Neuronal stem cell (in vitro differentiated cells): ENCODE measurements at regions not wholly inside any gene's neighbourhood (a gene's known extent, or its start where the extent isn't known, plus 50 kb on each side); places are given as distances from the start of the nearest gene placed in this dataset.

Experiments used
- DNase-seq: peaks from one replicate; pipeline ENCODE4 v3.0.0-alpha.2; 2013; ENCODE audit warnings: low spot score
- H2AFZ ChIP-seq: one replicate; pipeline ENCODE4 v1.6.1; 2013; ENCODE audit warnings: mild to moderate bottlenecking, low read length, inconsistent platforms
- H2AK5ac ChIP-seq: 2 replicates; pipeline ENCODE4 v1.6.1; 2013; ENCODE audit warnings: low read depth, mild to moderate bottlenecking, inconsistent platforms, low read length, moderate library complexity, mixed read lengths
- H2BK120ac ChIP-seq: 2 replicates; pipeline ENCODE4 v1.6.1; 2013; ENCODE audit warnings: low read depth, mild to moderate bottlenecking, inconsistent platforms, low read length, moderate library complexity, mixed read lengths
- H2BK12ac ChIP-seq: one replicate; pipeline ENCODE4 v1.6.1; 2013; ENCODE audit warnings: low read length, inconsistent platforms
- H2BK15ac ChIP-seq: 2 replicates; pipeline ENCODE4 v1.6.1; 2013; ENCODE audit warnings: mild to moderate bottlenecking, low read length, inconsistent platforms, mixed read lengths
- H2BK5ac ChIP-seq: one replicate; pipeline ENCODE4 v1.6.1; 2013; ENCODE audit warnings: inconsistent platforms, mild to moderate bottlenecking, low read length, moderate library complexity
- H3K14ac ChIP-seq: one replicate; pipeline ENCODE4 v1.6.1; 2013; ENCODE audit warnings: low read length, inconsistent platforms
- H3K18ac ChIP-seq: 2 replicates; pipeline ENCODE4 v1.6.1; 2013; ENCODE audit warnings: low read length, inconsistent platforms
- H3K23ac ChIP-seq: 2 replicates; pipeline ENCODE4 v1.6.1; 2013; ENCODE audit warnings: low read depth, mild to moderate bottlenecking, mixed read lengths, low read length, inconsistent platforms; ENCODE audit not compliant: poor library complexity
- H3K27ac ChIP-seq: replicated peaks from 3 replicates; pipeline ENCODE4 v1.5.1; 2013; ENCODE audit warnings: low read length, inconsistent platforms
- H3K27me3 ChIP-seq, 3 experiments: 2 replicates each; pipeline ENCODE4 v1.6.1; 2013; ENCODE audit warnings: low read length in 3 of 3, mild to moderate bottlenecking in 2 of 3, inconsistent platforms in 1 of 3, low read depth in 1 of 3, mixed read lengths in 1 of 3, moderate library complexity in 1 of 3; ENCODE audit not compliant: control insufficient read depth in 3 of 3, insufficient read depth in 3 of 3
- H3K36me3 ChIP-seq, 2 donors: replicated peaks in 1 of 2; 2 replicates each; pipeline ENCODE4 v1.6.1; 2013; ENCODE audit warnings: low read length in 2 of 2; ENCODE audit not compliant: control insufficient read depth in 2 of 2, insufficient read depth in 2 of 2
- H3K4ac ChIP-seq: 2 replicates; pipeline ENCODE4 v1.6.1; 2013; ENCODE audit warnings: inconsistent platforms, mild to moderate bottlenecking, low read length, moderate library complexity
- H3K4me1 ChIP-seq, 2 donors: 1 replicate in 1 of 2; 2 replicates in 1 of 2; pipeline ENCODE4 v1.6.1; 2013; ENCODE audit warnings: low read length in 2 of 2, low read depth in 1 of 2; ENCODE audit not compliant: control insufficient read depth in 2 of 2, insufficient read depth in 1 of 2
- H3K4me2 ChIP-seq: one replicate; pipeline ENCODE4 v1.6.1; 2013; ENCODE audit warnings: mild to moderate bottlenecking, low read length, inconsistent platforms; ENCODE audit not compliant: insufficient read depth, poor library complexity, severe bottlenecking
- H3K4me3 ChIP-seq, 2 donors: 2 replicates each; pipeline ENCODE4 v1.5.1; 2013; ENCODE audit warnings: low read length in 2 of 2, mild to moderate bottlenecking in 2 of 2, inconsistent platforms in 1 of 2, moderate library complexity in 1 of 2
- H3K79me1 ChIP-seq: one replicate; pipeline ENCODE4 v1.6.1; 2013; ENCODE audit warnings: low read depth, mild to moderate bottlenecking, inconsistent platforms, low read length, moderate library complexity
- H3K9ac ChIP-seq: one replicate; pipeline ENCODE4 v1.6.1; 2013; ENCODE audit warnings: mild to moderate bottlenecking, low read depth, low read length, inconsistent platforms; ENCODE audit not compliant: poor library complexity
- H3K9me3 ChIP-seq, 2 donors: replicated peaks in 1 of 2; 2 replicates each; pipeline versions ENCODE3 to v1.6.1; 2013; ENCODE audit warnings: low read length in 2 of 2, mild to moderate bottlenecking in 2 of 2, inconsistent platforms in 1 of 2, low read depth in 1 of 2, mixed read lengths in 1 of 2, moderate library complexity in 1 of 2; ENCODE audit not compliant: control insufficient read depth in 2 of 2, insufficient read depth in 1 of 2
- H4K8ac ChIP-seq: one replicate; pipeline ENCODE4 v1.6.1; 2013; ENCODE audit warnings: low read depth, mild to moderate bottlenecking, inconsistent platforms, low read length, moderate library complexity
- H4K91ac ChIP-seq: one replicate; pipeline ENCODE4 v1.6.1; 2013; ENCODE audit warnings: low read length, low read depth, mild to moderate bottlenecking, inconsistent platforms; ENCODE audit not compliant: poor library complexity
- WGBS, 2 donors: extraction: QIAGEN DNeasy Blood & Tissue Kit; methylation state at CpG; one replicate each; pipeline ENCODE4 v1.1.7; 2013; ENCODE audit warnings: missing lambda C conversion rate in 2 of 2, mixed read lengths in 1 of 2; ENCODE audit not compliant: insufficient read length in 2 of 2, insufficient replicate concordance in 1 of 2; ENCODE audit errors: extremely low coverage in 2 of 2; 5-methylcytosine and 5-hydroxymethylcytosine counted together

DNA sequence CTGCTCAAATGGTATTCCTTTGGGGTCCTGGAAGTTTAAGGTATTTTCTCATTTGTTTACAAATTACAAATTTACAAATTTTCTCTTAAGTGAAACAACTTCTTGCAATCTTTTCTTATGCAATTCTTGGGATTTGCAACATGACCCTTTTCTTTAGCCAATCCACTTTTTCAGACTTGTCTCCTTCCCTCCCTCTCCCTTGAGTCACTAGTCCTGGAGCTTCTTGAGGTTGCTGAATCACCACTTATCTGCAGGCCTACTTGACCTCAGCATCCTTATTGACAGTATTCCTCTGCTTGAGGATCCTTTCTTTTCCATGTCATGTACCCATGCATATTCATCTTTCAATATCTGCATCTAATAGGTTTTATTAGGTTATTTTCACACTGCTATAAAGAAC is 302.8 kb upstream of the ADAMTS5 start:
- Histone ChIP-seq H3K4me2 (no peak overlapping the region), H4K8ac (no peak overlapping the region), H3K9me3 (no peaks in the 10 kb centered on the region), H3K23ac (no peak overlapping the region), H3K4me1 (no peaks in the 10 kb centered on the region), H2AK5ac (no peak overlapping the region), H3K36me3 (no peaks in the 10 kb centered on the region), H3K14ac (no peak overlapping the region), H3K4me3 (no peak overlapping the region), H3K18ac (no peak overlapping the region), H2BK15ac (no peak overlapping the region), H4K91ac (no peak overlapping the region), H2BK12ac (no peak overlapping the region), H2AFZ (no peak overlapping the region), H3K27me3 (no peaks in the 10 kb centered on the region), H3K9ac (no peak overlapping the region), H2BK5ac (no peak overlapping the region), H3K27ac (no peak overlapping the region), H3K4ac (no peak overlapping the region), H3K79me1 (no peaks in the 10 kb centered on the region), H2BK120ac (no peak overlapping the region)
- no peak for DNase-seq

DNA sequence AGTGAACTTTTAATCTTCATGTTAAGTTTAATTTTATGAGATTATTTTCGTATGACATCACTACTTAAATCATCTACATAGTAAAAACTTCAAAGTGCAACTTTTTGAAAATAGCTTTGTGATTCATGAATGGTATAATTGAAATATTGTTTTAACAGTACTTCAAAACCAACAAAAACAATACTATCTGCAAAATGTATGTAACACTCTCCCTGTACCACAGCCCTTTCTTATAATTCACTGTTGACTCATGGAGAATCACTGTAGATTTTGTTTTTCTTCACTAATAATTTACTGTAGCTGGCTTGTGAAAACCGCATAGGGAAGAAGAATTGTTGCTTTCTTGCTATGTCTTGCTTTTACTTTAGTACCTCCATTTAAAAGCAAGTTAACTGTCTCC is 301.4 kb upstream of the ADAMTS5 start:
- Histone ChIP-seq H2BK120ac (no peak overlapping the region), H3K23ac (no peak overlapping the region), H3K27me3 (no peaks in the 10 kb centered on the region), H2BK12ac (no peak overlapping the region), H4K8ac (no peak overlapping the region), H3K4me2 (no peak overlapping the region), H2AFZ (no peak overlapping the region), H3K79me1 (no peaks in the 10 kb centered on the region), H2BK5ac (no peak overlapping the region), H2BK15ac (no peak overlapping the region), H3K4ac (no peak overlapping the region), H3K4me1 (no peaks in the 10 kb centered on the region), H3K14ac (no peak overlapping the region), H3K9me3 (no peaks in the 10 kb centered on the region), H3K36me3 (no peaks in the 10 kb centered on the region), H3K18ac (no peak overlapping the region), H3K9ac (no peak overlapping the region), H2AK5ac (no peak overlapping the region), H4K91ac (no peak overlapping the region), H3K4me3 (no peak overlapping the region), H3K27ac (no peak overlapping the region)
- WGBS, 2 donors = no CpG with 5 or more reads among the region's 2 CpGs
- DNase-seq = no peak

DNA sequence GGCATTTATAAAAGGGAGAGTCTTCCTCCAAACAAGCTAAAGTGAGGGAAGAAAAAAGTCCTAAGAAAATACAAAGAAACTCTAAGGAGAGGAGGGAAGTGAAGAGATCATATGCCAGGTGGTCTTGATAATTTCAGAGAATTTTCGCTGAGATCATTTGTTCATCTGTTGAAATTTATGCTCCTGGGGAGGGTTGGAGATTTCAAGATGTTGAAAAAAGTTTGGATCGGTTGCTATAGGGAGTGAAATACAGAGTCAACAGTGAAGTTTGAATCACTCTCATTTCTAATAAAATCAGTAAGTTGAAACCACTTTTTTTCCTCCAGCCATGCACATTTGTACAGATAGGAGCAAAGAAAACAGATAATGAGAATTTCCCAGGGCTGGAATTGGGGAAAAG is 299.1 kb upstream of the ADAMTS5 start:
- no peaks in the 10 kb centered on the region for H3K4me1 ChIP-seq
- no peak overlapping the region for H2AK5ac ChIP-seq
- no peak overlapping the region for H3K27ac ChIP-seq
- H3K79me1 ChIP-seq = no peaks in the 10 kb centered on the region
- H3K18ac ChIP-seq = no peak overlapping the region
- H3K36me3 ChIP-seq = no peaks in the 10 kb centered on the region
- no peak overlapping the region for H3K4me2 ChIP-seq
- WGBS, 2 donors = no CpG with 5 or more reads among the region's 2 CpGs
- H3K9ac ChIP-seq = no peak overlapping the region
- no peak overlapping the region for H2BK15ac ChIP-seq
- no peak overlapping the region for H2AFZ ChIP-seq
- H3K4me3 ChIP-seq = no peak overlapping the region
- no peak overlapping the region for H4K91ac ChIP-seq
- no peaks in the 10 kb centered on the region for H3K27me3 ChIP-seq
- no peak overlapping the region for H4K8ac ChIP-seq
- no peak overlapping the region for H2BK12ac ChIP-seq
- no peak overlapping the region for H2BK120ac ChIP-seq
- H3K9me3 ChIP-seq = no peaks in the 10 kb centered on the region
- no peak for DNase-seq
- no peak overlapping the region for H3K23ac ChIP-seq
- no peak overlapping the region for H3K4ac ChIP-seq
- no peak overlapping the region for H2BK5ac ChIP-seq
- no peak overlapping the region for H3K14ac ChIP-seq

DNA sequence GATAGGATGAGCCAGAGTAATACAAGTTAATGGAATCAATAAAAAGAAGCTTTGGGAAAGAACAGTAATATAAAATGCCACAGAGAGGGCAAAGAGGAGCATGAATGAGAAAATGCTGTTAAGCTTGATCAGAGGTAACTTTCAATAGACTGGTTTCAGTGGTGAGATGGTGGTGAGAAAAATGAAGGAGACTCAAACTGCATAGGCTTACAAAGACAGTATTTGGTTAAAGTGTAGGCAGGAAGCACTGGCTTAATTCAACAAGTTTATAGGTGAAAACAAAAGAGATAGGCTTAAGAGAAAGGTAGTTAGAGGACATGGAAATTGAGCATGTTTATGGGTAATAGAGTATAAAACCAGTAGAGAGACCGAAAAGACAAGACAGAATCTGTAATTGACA is 298.6 kb upstream of the ADAMTS5 start:
- Histone ChIP-seq H3K4me1 (no peaks in the 10 kb centered on the region), H3K4me3 (no peak overlapping the region), H3K79me1 (no peaks in the 10 kb centered on the region), H2BK15ac (no peak overlapping the region), H3K14ac (no peak overlapping the region), H3K18ac (no peak overlapping the region), H3K9me3 (no peaks in the 10 kb centered on the region), H3K36me3 (no peaks in the 10 kb centered on the region), H2BK5ac (no peak overlapping the region), H3K23ac (no peak overlapping the region), H3K9ac (no peak overlapping the region), H4K91ac (no peak overlapping the region), H2AFZ (no peak overlapping the region), H2AK5ac (no peak overlapping the region), H3K27me3 (no peaks in the 10 kb centered on the region), H2BK12ac (no peak overlapping the region), H3K27ac (no peak overlapping the region), H2BK120ac (no peak overlapping the region), H3K4ac (no peak overlapping the region), H3K4me2 (no peak overlapping the region), H4K8ac (no peak overlapping the region)
- no CpG with 5 or more reads among the region's 1 CpG for WGBS, 2 donors
- no peak for DNase-seq
